Neural crest cell (in vitro differentiated cells): ENCODE measurements at regions not wholly inside any gene's neighbourhood (a gene's known extent, or its start where the extent isn't known, plus 50 kb on each side); places are given as distances from the start of the nearest gene placed in this dataset.

Source experiments
- DNase-seq: peaks from one replicate; pipeline ENCODE4 v3.0.0; 2021; ENCODE audit warnings: low read depth, mixed read lengths, low spot score
- H3K27ac Mint-ChIP-seq: one replicate; pipeline ENCODE4 v1.8.0; 2021; ENCODE audit warnings: mild to moderate bottlenecking, mixed read lengths; ENCODE audit not compliant: unreplicated experiment
- H3K27me3 Mint-ChIP-seq: 2 replicates; pipeline ENCODE4 v1.8.0; 2021; ENCODE audit warnings: low read depth, mild to moderate bottlenecking, mixed read lengths
- H3K36me3 Mint-ChIP-seq: 2 replicates; pipeline ENCODE4 v1.8.0; 2021; ENCODE audit warnings: low read depth, mild to moderate bottlenecking, mixed read lengths
- H3K4me1 Mint-ChIP-seq: 2 replicates; pipeline ENCODE4 v1.8.0; 2021; ENCODE audit warnings: mixed read lengths
- H3K4me3 Mint-ChIP-seq: one replicate; pipeline ENCODE4 v1.8.0; 2021; ENCODE audit warnings: mild to moderate bottlenecking, mixed read lengths
- H3K9me3 Mint-ChIP-seq: 2 replicates; pipeline ENCODE4 v1.8.0; 2021; ENCODE audit warnings: mixed read lengths
- TF ChIP-seq, protein P1 (sequence below): fragments of 200-600 bp; sonication (generic); conservative IDR thresholded peaks from 2 replicates; pipeline ENCODE4 v1.5.0; 2021; ENCODE audit warnings: antibody characterized with exemption, mild to moderate bottlenecking

DNA sequence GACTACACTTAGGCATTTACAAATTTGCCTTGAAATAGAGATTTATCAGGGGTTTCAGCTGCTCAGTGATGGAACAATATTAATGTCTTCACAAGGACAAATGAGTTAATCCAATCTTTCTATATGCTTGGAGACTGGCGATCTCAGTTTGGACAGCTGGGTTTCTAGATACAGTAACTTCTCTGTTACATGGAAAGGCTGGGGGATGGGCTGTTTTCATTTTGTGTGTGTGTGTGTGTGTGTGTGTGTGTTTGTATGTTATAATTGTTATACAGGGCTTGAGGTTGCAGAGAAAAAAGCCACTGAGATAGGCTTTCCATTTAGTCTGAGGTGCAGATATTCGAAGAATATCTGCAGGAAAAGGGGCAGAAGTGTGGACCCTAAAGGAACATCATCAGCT, 359.3 kb upstream of the SALL1 start:
- Mint-ChIP-seq H3K27ac (no peak overlapping the region), H3K4me3 (no peak overlapping the region), H3K4me1 (peaks cover 6% of the 10 kb centered on the region), H3K27me3 (no peaks in the 10 kb centered on the region), H3K9me3 (peaks cover 8% of the 10 kb centered on the region), H3K36me3 (peaks cover 2% of the 10 kb centered on the region)
- no peak for DNase-seq
- TF ChIP-seq, protein P1, sequence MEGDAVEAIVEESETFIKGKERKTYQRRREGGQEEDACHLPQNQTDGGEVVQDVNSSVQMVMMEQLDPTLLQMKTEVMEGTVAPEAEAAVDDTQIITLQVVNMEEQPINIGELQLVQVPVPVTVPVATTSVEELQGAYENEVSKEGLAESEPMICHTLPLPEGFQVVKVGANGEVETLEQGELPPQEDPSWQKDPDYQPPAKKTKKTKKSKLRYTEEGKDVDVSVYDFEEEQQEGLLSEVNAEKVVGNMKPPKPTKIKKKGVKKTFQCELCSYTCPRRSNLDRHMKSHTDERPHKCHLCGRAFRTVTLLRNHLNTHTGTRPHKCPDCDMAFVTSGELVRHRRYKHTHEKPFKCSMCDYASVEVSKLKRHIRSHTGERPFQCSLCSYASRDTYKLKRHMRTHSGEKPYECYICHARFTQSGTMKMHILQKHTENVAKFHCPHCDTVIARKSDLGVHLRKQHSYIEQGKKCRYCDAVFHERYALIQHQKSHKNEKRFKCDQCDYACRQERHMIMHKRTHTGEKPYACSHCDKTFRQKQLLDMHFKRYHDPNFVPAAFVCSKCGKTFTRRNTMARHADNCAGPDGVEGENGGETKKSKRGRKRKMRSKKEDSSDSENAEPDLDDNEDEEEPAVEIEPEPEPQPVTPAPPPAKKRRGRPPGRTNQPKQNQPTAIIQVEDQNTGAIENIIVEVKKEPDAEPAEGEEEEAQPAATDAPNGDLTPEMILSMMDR = no peak

DNA sequence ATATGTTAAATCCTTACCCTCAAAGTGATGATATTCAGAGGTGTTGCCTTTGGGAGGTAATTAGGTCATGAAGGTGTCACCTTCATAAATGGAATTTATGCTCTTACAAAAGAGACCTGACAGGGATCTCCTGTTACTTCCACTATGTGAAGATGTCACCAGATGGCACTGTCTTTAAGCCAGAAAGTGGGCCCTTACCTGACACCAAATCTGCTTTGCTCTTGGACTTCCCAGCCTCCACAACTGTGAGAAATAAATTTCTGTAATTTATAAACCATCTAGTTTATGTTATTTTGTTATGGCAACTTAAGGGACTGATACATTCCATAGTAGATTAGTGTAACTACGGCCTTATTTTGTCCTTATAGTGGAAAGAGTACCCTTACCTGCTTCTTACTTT, 358.3 kb upstream of the SALL1 start:
- no peak for DNase-seq
- no peak overlapping the region for H3K27ac Mint-ChIP-seq
- no peaks in the 10 kb centered on the region for H3K27me3 Mint-ChIP-seq
- H3K9me3 Mint-ChIP-seq = peaks cover 8% of the 10 kb centered on the region
- H3K4me3 Mint-ChIP-seq = no peak overlapping the region
- TF ChIP-seq, protein P1 = no peak
- H3K4me1 Mint-ChIP-seq = peaks cover 6% of the 10 kb centered on the region
- peaks cover 2% of the 10 kb centered on the region for H3K36me3 Mint-ChIP-seq

DNA sequence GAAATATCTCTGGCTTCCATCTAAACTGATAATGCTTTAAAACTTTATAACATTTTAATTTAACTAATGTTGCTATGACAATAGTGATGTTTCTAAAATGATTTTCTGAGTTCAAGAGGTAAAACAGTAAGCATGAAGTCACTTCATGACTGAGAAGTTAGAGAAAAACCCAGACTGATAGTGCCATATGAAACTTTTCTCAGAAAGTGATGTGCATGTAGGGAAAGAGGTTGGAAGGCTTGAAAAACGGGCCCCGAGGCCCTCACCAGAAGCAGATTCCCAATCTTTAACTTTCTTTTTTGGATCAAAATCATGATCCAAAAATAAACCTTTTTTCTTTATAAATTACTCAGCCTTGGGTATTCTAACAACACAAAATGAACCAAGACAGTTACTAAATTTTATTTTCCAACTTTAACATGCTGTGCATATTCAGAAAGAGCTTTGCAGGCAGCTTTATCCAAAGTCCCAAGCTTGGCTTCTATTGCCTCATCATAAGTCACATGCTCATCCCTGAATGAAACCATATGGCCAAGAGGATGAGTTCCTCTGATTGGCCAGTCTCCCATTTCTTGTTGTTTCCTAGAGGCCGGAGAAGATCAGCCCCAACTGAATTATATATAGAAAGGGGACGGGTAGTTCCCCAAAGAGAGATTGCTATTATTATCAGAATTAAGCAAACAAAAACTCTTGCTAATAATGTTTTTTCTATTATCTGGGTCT, 357.6 kb upstream of the SALL1 start:
- no peak for DNase-seq
- H3K36me3 Mint-ChIP-seq = peaks cover 2% of the 10 kb centered on the region
- peaks cover 8% of the 10 kb centered on the region for H3K9me3 Mint-ChIP-seq
- H3K4me1 Mint-ChIP-seq = peaks cover 6% of the 10 kb centered on the region
- TF ChIP-seq, protein P1 = no peak
- no peaks in the 10 kb centered on the region for H3K27me3 Mint-ChIP-seq
- H3K27ac Mint-ChIP-seq = no peak overlapping the region
- no peak overlapping the region for H3K4me3 Mint-ChIP-seq

DNA sequence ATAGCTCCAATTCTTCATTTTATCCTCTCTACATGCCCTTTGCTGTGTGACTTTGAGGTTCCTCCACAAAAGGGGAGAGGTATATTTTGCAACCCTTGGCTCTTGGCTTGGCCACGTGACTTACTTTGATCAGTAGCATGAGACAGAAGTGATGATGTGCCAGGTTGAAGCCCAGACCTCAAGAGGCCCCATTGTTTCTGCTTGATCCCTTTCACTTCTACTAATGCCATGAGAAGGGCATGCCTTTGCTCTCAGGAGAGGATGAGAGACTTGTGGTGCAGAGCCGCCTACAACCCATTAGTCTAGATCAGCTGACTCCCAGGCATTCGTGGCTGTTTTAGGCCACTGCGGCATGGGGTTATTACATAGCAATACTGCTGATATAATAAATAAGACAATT, 356.2 kb upstream of the SALL1 start:
- Mint-ChIP-seq H3K27me3 (no peaks in the 10 kb centered on the region), H3K27ac (no peak overlapping the region), H3K36me3 (peaks cover 2% of the 10 kb centered on the region), H3K4me1 (peaks cover 6% of the 10 kb centered on the region), H3K9me3 (peaks cover 5% of the 10 kb centered on the region), H3K4me3 (no peak overlapping the region)
- TF ChIP-seq, protein P1 = no peak
- DNase-seq = no peak

DNA sequence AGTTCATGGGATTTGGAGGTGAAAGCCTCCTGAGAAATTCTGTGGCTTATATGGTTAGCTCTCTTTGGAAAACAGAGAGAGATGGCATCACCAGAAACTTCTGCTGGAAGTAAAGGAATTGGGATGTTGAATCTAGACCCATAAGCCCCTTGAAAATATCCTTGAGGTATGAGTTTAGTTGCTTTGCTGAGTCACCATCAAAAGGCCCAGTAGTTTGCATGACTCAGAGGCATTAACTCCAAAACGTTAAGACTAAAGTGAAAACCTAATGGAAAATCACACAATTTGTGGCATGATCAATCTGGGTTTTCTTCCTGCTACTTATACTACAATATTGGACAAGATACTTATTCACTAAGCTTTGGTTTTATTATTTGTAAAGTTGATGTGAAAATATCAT, 349.2 kb upstream of the SALL1 start:
- H3K36me3 Mint-ChIP-seq = no peaks in the 10 kb centered on the region
- H3K4me1 Mint-ChIP-seq = peaks cover 2% of the 10 kb centered on the region

More for the DNA sequence above, 349.2 kb upstream of the SALL1 start:
- no peak overlapping the region for H3K4me3 Mint-ChIP-seq
- TF ChIP-seq, protein P1 = no peak
- no peak for DNase-seq
- H3K27ac Mint-ChIP-seq = no peak overlapping the region
- H3K9me3 Mint-ChIP-seq = no peaks in the 10 kb centered on the region
- no peaks in the 10 kb centered on the region for H3K27me3 Mint-ChIP-seq
